ENCODE measurements at regions not wholly inside any gene's neighbourhood (a gene's known extent, or its start where the extent isn't known, plus 50 kb on each side); places are given as distances from the start of the nearest gene placed in this dataset.
"Not testable (repeated sequence)": the region's sequence is repeated elsewhere in the genome, so short reads cannot be mapped to it uniquely, and the experiment has no call there.

DNA sequence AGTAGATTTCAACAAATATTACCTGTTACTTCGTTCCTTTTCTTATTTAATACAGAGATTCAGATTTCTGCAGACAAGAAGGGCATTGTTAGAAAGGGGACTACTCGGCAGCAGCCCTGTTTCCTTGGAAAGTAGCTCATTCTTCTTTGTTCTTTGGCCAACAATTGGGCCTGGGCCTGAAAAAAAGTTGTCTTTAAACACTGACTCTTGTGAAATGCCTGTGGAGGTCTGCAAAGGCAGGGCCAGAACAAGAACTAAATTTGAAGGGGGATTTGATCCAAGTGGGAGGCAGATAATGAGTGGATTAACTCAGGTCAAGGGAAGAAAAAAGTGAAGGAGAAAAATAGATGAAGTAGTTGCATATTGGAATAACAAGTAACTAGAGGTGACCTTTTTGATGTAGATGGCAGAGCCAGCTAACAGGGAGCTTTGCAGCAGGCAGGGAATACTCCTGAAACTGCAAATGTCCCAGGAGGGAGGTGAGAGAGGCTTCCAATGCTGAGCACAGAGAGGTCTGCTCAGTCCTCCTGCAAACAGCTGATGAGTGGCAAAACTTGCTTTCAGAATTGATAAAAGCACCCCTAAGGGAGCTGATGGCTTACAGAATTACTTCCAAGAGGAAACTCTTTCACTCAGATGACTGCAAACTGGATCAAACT, 393.2 kb upstream of the HS3ST1 start:
- ATAC-seq (ENCODE audit: low read depth) (no peak), DNase-seq (ENCODE audit: low spot score) (no peak)
- Histone ChIP-seq H3K9me3 (ENCODE audit: severe bottlenecking) (no peaks in the 10 kb centered on the region), H3K27ac (ENCODE audit: poor library complexity, severe bottlenecking) (no peak overlapping the region), H3K36me3 (ENCODE audit: low read depth) (no peaks in the 10 kb centered on the region), H3K27me3 (ENCODE audit: insufficient read depth, poor library complexity, severe bottlenecking) (no peaks in the 10 kb centered on the region), H3K4me1 (ENCODE audit: insufficient read depth, poor library complexity, severe bottlenecking) (no peaks in the 10 kb centered on the region), H3K4me3 (ENCODE audit: severe bottlenecking) (no peak overlapping the region)
- TF ChIP-seq, protein P1, sequence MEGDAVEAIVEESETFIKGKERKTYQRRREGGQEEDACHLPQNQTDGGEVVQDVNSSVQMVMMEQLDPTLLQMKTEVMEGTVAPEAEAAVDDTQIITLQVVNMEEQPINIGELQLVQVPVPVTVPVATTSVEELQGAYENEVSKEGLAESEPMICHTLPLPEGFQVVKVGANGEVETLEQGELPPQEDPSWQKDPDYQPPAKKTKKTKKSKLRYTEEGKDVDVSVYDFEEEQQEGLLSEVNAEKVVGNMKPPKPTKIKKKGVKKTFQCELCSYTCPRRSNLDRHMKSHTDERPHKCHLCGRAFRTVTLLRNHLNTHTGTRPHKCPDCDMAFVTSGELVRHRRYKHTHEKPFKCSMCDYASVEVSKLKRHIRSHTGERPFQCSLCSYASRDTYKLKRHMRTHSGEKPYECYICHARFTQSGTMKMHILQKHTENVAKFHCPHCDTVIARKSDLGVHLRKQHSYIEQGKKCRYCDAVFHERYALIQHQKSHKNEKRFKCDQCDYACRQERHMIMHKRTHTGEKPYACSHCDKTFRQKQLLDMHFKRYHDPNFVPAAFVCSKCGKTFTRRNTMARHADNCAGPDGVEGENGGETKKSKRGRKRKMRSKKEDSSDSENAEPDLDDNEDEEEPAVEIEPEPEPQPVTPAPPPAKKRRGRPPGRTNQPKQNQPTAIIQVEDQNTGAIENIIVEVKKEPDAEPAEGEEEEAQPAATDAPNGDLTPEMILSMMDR (IDR thresholded peaks at IDR 0.05; ENCODE audit: poor library complexity, severe bottlenecking): no peak

DNA sequence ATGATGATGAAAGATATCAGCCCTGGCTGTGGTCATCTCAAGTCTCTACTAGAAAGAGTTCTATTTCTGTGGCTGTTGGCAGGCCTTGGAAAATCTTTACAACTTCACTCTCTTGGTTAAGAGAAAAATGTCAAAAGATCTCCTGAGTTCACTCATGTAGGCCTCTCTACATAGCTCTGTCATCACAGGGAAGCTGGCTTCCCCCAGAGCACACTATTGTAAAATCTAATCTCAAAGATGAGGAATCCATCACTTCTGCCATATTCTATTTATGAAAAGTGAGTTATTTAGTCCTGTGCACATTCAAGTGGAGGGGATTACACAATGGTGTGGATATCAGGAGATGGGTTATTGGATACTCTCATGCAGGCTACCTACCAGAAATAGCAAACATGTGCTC, 388.4 kb upstream of the HS3ST1 start:
- Histone ChIP-seq H3K4me3 (ENCODE audit: severe bottlenecking) (no peak overlapping the region), H3K27ac (ENCODE audit: poor library complexity, severe bottlenecking) (no peak overlapping the region), H3K9me3 (ENCODE audit: severe bottlenecking) (no peaks in the 10 kb centered on the region), H3K4me1 (ENCODE audit: insufficient read depth, poor library complexity, severe bottlenecking) (no peaks in the 10 kb centered on the region), H3K36me3 (ENCODE audit: low read depth) (no peaks in the 10 kb centered on the region), H3K27me3 (ENCODE audit: insufficient read depth, poor library complexity, severe bottlenecking) (no peaks in the 10 kb centered on the region)
- TF ChIP-seq, protein P1 (IDR thresholded peaks at IDR 0.05; ENCODE audit: poor library complexity, severe bottlenecking): no peak
- DNase-seq (ENCODE audit: low spot score) (no peak), ATAC-seq (ENCODE audit: low read depth) (no peak)

DNA sequence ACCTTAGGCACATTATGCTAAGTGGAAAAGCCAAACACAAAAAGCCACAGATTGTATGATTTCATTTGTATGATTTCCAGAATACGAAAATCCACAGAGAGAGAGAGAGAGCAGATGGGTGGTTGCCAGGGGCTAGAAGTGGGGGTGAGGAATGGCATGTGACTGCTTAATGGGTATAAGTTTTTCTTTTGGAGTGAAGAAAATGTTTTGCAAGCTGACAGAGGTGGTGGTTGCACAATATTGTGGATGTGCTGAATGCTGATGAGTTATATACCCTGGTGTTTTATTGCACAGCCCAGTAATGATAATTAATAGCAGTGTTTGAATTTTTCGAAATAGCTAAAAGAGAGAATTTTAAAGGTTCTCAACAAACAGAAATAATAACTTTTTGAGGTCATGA, 386.1 kb upstream of the HS3ST1 start:
- no peak overlapping the region for H3K4me3 ChIP-seq (ENCODE audit: severe bottlenecking)
- H3K9me3 ChIP-seq (ENCODE audit: severe bottlenecking): no peaks in the 10 kb centered on the region
- no peaks in the 10 kb centered on the region for H3K36me3 ChIP-seq (ENCODE audit: low read depth)
- H3K27me3 ChIP-seq (ENCODE audit: insufficient read depth, poor library complexity, severe bottlenecking): no peaks in the 10 kb centered on the region
- ATAC-seq (ENCODE audit: low read depth) (no peak), DNase-seq (ENCODE audit: low spot score) (no peak)
- TF ChIP-seq, protein P1 (IDR thresholded peaks at IDR 0.05; ENCODE audit: poor library complexity, severe bottlenecking): no peak
- no peaks in the 10 kb centered on the region for H3K4me1 ChIP-seq (ENCODE audit: insufficient read depth, poor library complexity, severe bottlenecking)
- no peak overlapping the region for H3K27ac ChIP-seq (ENCODE audit: poor library complexity, severe bottlenecking)

DNA sequence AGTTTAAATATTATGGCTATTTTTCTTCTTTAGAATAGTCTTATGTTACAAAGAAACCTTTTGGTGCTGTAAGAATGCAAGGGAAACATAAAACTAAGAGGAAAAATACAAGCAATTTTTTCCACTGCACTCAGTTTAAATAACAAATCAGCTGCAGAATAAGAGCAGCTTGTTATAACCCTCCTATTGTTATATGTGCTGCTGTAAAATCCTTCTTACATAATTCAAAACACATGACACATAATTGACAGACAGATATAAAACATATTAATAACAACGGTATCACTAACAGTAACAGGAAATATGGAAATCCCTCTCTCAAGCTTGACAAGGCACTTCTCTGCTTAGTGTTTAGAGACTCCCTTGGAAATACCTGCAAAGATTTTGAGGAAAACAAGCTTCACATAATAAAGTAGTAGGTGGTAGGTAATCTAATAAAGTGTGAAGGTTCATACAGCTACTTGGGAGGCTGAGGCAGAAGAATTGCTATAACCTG, 385.3 kb upstream of the HS3ST1 start:
- H3K9me3 ChIP-seq (ENCODE audit: severe bottlenecking): no peaks in the 10 kb centered on the region
- H3K4me3 ChIP-seq (ENCODE audit: severe bottlenecking): no peak overlapping the region
- DNase-seq (ENCODE audit: low spot score) (no peak), ATAC-seq (ENCODE audit: low read depth) (no peak)
- TF ChIP-seq, protein P1 (IDR thresholded peaks at IDR 0.05; ENCODE audit: poor library complexity, severe bottlenecking): no peak
- no peaks in the 10 kb centered on the region for H3K36me3 ChIP-seq (ENCODE audit: low read depth)
- H3K27me3 ChIP-seq (ENCODE audit: insufficient read depth, poor library complexity, severe bottlenecking): no peaks in the 10 kb centered on the region
- no peak overlapping the region for H3K27ac ChIP-seq (ENCODE audit: poor library complexity, severe bottlenecking)
- no peaks in the 10 kb centered on the region for H3K4me1 ChIP-seq (ENCODE audit: insufficient read depth, poor library complexity, severe bottlenecking)

DNA sequence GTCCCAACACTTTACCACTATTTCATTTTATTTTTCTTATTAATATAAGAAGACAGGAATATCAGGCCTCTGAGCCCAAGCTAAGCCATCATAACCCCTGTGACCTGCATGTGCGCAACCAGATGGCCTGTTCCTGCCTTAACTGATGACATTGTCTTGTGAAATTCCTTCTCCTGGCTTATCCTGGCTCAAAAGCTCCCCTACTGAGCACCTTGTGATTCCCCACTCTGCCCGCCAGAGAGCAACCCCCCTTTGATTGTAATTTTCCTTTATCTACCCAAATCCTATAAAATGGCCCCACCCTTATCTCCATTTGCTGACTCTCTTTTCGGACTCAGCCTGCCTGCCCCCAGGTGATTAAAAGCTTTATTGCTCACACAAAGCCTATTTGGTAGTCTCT, 382.8 kb upstream of the HS3ST1 start:
- DNase-seq (ENCODE audit: low spot score); ATAC-seq (ENCODE audit: low read depth); H3K27ac ChIP-seq (ENCODE audit: poor library complexity, severe bottlenecking); H3K36me3 ChIP-seq (ENCODE audit: low read depth); H3K4me1 ChIP-seq (ENCODE audit: insufficient read depth, poor library complexity, severe bottlenecking); H3K9me3 ChIP-seq (ENCODE audit: severe bottlenecking); H3K27me3 ChIP-seq (ENCODE audit: insufficient read depth, poor library complexity, severe bottlenecking); H3K4me3 ChIP-seq (ENCODE audit: severe bottlenecking): not testable (repeated sequence)

Measured in RWPE2 (cell line).